Activated naive CD4-positive, alpha-beta T cell treated with Interleukin-2 at 50 U/mL for 16 hours (primary cell): ENCODE measurements at regions not wholly inside any gene's neighbourhood (a gene's known extent, or its start where the extent isn't known, plus 50 kb on each side); places are given as distances from the start of the nearest gene placed in this dataset.
"Not testable (repeated sequence)": the region's sequence is repeated elsewhere in the genome, so short reads cannot be mapped to it uniquely, and the experiment has no call there.

ENCODE experiments used
- DNase-seq: peaks from one replicate; pipeline ENCODE4 v3.0.0-alpha.2; 2020

- no peak for DNase-seq
Observed at GRCh38 chr1:58249737-58250586, 296.6 kb downstream of the OMA1 start.

- DNase-seq, result no peak
Observed at GRCh38 chr1:58249388-58249736, 297.2 kb downstream of the OMA1 start.

GRCh38 chr1:58248791-58249190, 297.7 kb downstream of the OMA1 start:
- DNase-seq, result no peak

GRCh38 chr1:58248072-58248471, 298.5 kb downstream of the OMA1 start:
- DNase-seq, result no peak

GRCh38 chr1:58246549-58246948, 300.0 kb downstream of the OMA1 start:
- no peak for DNase-seq

GRCh38 chr1:58244872-58245271, 301.7 kb downstream of the OMA1 start:
- DNase-seq, result no peak

- DNase-seq, result no peak
Observed at GRCh38 chr1:58238846-58239245, 307.7 kb downstream of the OMA1 start.

GRCh38 chr1:58233729-58234128, 312.8 kb downstream of the OMA1 start:
- no peak for DNase-seq

- no peak for DNase-seq
Observed at GRCh38 chr1:58231204-58231603, 315.3 kb downstream of the OMA1 start.

GRCh38 chr1:58227604-58228003, 318.9 kb downstream of the OMA1 start:
- DNase-seq, result no peak

GRCh38 chr1:58223522-58223921, 323.0 kb downstream of the OMA1 start:
- DNase-seq, result no peak

- DNase-seq, result no peak
Observed at GRCh38 chr1:58220836-58221472, 325.6 kb downstream of the OMA1 start.

GRCh38 chr1:58216169-58216568, 330.4 kb downstream of the OMA1 start:
- DNase-seq, result not testable (repeated sequence)

GRCh38 chr1:58214674-58215073, 331.9 kb downstream of the OMA1 start:
- DNase-seq, result no peak

- DNase-seq, result no peak
Observed at GRCh38 chr1:58211869-58212268, 334.7 kb downstream of the OMA1 start.

GRCh38 chr1:58209575-58209974, 337.0 kb downstream of the OMA1 start:
- DNase-seq, result no peak

- DNase-seq, result no peak
Observed at GRCh38 chr1:58206749-58207148, 339.8 kb downstream of the OMA1 start.

GRCh38 chr1:58204284-58204683, 342.2 kb downstream of the OMA1 start:
- no peak for DNase-seq

- DNase-seq, result no peak
Observed at GRCh38 chr1:58201492-58202106, 344.9 kb downstream of the OMA1 start.

GRCh38 chr1:58200437-58200836, 346.1 kb downstream of the OMA1 start:
- DNase-seq, result no peak

- DNase-seq, result no peak
Observed at GRCh38 chr1:58197811-58198210, 348.7 kb downstream of the OMA1 start.

GRCh38 chr1:58190267-58190988, 356.1 kb downstream of the OMA1 start:
- no peak for DNase-seq

GRCh38 chr1:58189453-58189852, 357.1 kb downstream of the OMA1 start:
- no peak for DNase-seq

GRCh38 chr1:58183286-58183685, 363.2 kb downstream of the OMA1 start:
- no peak for DNase-seq
